Left ventricle myocardium inferior (tissue), 1 donor: ENCODE measurements at regions not wholly inside any gene's neighbourhood (a gene's known extent, or its start where the extent isn't known, plus 50 kb on each side); places are given as distances from the start of the nearest gene placed in this dataset.

Experiments
- DNase-seq: peaks from one replicate; pipeline ENCODE4 v3.0.0-alpha.2; 2020
- H3K27ac ChIP-seq: fragments of 200-600 bp; replicated peaks from 2 replicates; pipeline ENCODE4 v1.8.0; 2021
- H3K27me3 ChIP-seq: fragments of 200-600 bp; 2 replicates; pipeline ENCODE4 v1.8.0; 2021; ENCODE audit warnings: low read depth
- H3K36me3 ChIP-seq: fragments of 200-600 bp; 2 replicates; pipeline ENCODE4 v1.8.0; 2021
- H3K4me1 ChIP-seq: fragments of 200-600 bp; 2 replicates; pipeline ENCODE4 v1.8.0; 2021
- H3K4me3 ChIP-seq: fragments of 200-600 bp; 2 replicates; pipeline ENCODE4 v1.8.0; 2021; ENCODE audit warnings: mild to moderate bottlenecking, moderate library complexity
- H3K9me3 ChIP-seq: fragments of 200-600 bp; replicated peaks from 2 replicates; pipeline ENCODE4 v1.8.0; 2021
- CTCF ChIP-seq: fragments of 200-600 bp; IDR thresholded peaks from 2 replicates; pipeline ENCODE4 v1.8.0; 2021; ENCODE audit warnings: antibody characterized with exemption, mild to moderate bottlenecking, borderline replicate concordance
- intact Hi-C: fragments of 100-400 bp; cut with micrococcal nuclease; formaldehyde crosslinking; loops from one replicate; pipeline ENCODE4 v1.11.0; 2022
- donor health status: DM: no; HTN: yes; CAD: no; lungs with severe emphysema.

- Histone ChIP-seq H3K4me3 (no peak overlapping the region), H3K36me3 (no peaks in the 10 kb centered on the region), H3K27ac (no peak overlapping the region), H3K9me3 (no peaks in the 10 kb centered on the region), H3K4me1 (no peaks in the 10 kb centered on the region), H3K27me3 (no peaks in the 10 kb centered on the region)
- no peak for DNase-seq
- TF ChIP-seq CTCF: no peak
- intact Hi-C loops: no loop called here
Observed at GRCh38 chr4:64897683-64898082, 488.4 kb upstream of the TECRL start.

- no peak for TF ChIP-seq CTCF
- Histone ChIP-seq H3K36me3 (no peaks in the 10 kb centered on the region), H3K4me1 (no peaks in the 10 kb centered on the region), H3K27ac (no peak overlapping the region), H3K27me3 (no peaks in the 10 kb centered on the region), H3K4me3 (no peak overlapping the region), H3K9me3 (no peaks in the 10 kb centered on the region)
- intact Hi-C loops: no loop called here
- no peak for DNase-seq
Observed at GRCh38 chr4:64895031-64895430, 485.8 kb upstream of the TECRL start.

GRCh38 chr4:64893205-64893604, 484.0 kb upstream of the TECRL start:
- no peaks in the 10 kb centered on the region for H3K27me3 ChIP-seq
- H3K9me3 ChIP-seq: no peaks in the 10 kb centered on the region
- no peak overlapping the region for H3K27ac ChIP-seq
- H3K4me1 ChIP-seq: no peaks in the 10 kb centered on the region
- no peak for TF ChIP-seq CTCF
- intact Hi-C loops: no loop called here
- no peak overlapping the region for H3K4me3 ChIP-seq
- DNase-seq: no peak
- no peaks in the 10 kb centered on the region for H3K36me3 ChIP-seq

GRCh38 chr4:64889906-64890610, 480.8 kb upstream of the TECRL start:
- no peaks in the 10 kb centered on the region for H3K9me3 ChIP-seq
- no peak overlapping the region for H3K27ac ChIP-seq
- no peaks in the 10 kb centered on the region for H3K27me3 ChIP-seq
- H3K4me1 ChIP-seq: no peaks in the 10 kb centered on the region
- no peak for TF ChIP-seq CTCF
- intact Hi-C loops: no loop called here
- no peak overlapping the region for H3K4me3 ChIP-seq
- H3K36me3 ChIP-seq: no peaks in the 10 kb centered on the region
- DNase-seq: no peak

GRCh38 chr4:64883087-64883807, 474.0 kb upstream of the TECRL start:
- H3K4me1 ChIP-seq: no peaks in the 10 kb centered on the region
- no peak for TF ChIP-seq CTCF
- intact Hi-C loops: no loop called here
- H3K27ac ChIP-seq: no peak overlapping the region
- H3K4me3 ChIP-seq: no peak overlapping the region
- no peaks in the 10 kb centered on the region for H3K27me3 ChIP-seq
- H3K36me3 ChIP-seq: no peaks in the 10 kb centered on the region
- no peak for DNase-seq
- H3K9me3 ChIP-seq: no peaks in the 10 kb centered on the region
